GM10847 (cell line): ENCODE measurements at regions not wholly inside any gene's neighbourhood (a gene's known extent, or its start where the extent isn't known, plus 50 kb on each side); places are given as distances from the start of the nearest gene placed in this dataset.

Experiments used
- POLR2A ChIP-seq: IDR thresholded peaks from 2 replicates; pipeline ENCODE4 v1.6.1; 2011; ENCODE audit not compliant: insufficient read length; ENCODE audit errors: extremely low read depth

DNA sequence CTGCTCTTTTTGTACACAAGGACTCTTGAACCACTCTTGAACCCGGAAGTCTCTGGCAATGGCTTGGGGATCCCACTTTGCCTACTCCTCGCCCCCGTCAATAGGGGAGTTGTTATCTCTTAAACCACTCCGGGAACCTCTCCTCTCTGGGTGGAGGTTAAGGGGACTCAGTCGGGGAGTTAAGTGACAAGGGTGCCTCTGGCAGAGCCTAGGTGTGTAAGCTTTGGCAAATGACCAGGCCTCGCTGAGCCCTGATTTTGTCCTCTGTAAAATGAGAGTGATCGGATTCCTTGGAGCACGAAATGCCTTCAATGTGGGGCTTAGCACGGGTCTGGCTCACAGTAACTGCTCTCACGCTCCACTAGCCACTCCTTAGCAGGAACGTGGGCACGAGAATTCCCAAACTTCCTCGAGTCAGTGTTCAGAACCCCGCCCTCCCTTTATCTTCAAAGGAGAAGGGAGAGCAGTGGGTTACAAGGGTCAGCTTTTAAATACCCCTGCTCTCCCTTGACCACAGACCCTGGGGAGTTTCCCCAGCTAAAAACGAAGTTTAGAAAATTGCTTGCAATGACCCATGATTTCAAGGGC, 193.3 kb downstream of the KATNAL1 start:
- no peak for TF ChIP-seq POLR2A

DNA sequence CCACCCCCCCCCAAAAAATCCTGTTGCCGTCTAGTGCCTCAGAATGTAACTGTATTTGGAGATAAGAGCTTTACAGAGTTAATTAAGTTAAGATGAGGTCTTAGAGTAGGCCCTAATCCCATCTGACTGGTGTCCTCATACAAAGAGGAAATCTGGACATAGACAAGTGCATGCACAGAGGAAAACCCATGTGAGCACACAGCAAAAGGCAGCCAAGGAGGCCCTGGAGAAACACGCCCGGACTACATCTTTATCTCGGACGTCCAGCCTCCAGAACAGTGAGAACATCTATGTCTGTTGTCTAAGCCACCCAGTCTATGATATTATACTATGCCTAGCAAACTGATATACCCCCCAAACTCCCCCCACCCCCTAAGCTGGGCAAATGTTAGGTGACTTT, 193.8 kb downstream of the KATNAL1 start:
- no peak for TF ChIP-seq POLR2A

GRCh38 chr13:30112602-30113435, 194.5 kb downstream of the KATNAL1 start:
- TF ChIP-seq POLR2A, result no peak

- no peak for TF ChIP-seq POLR2A
Observed at GRCh38 chr13:30111810-30112209, 195.5 kb downstream of the KATNAL1 start.

- no peak for TF ChIP-seq POLR2A
Observed at GRCh38 chr13:30110301-30111070, 196.9 kb downstream of the KATNAL1 start.

DNA sequence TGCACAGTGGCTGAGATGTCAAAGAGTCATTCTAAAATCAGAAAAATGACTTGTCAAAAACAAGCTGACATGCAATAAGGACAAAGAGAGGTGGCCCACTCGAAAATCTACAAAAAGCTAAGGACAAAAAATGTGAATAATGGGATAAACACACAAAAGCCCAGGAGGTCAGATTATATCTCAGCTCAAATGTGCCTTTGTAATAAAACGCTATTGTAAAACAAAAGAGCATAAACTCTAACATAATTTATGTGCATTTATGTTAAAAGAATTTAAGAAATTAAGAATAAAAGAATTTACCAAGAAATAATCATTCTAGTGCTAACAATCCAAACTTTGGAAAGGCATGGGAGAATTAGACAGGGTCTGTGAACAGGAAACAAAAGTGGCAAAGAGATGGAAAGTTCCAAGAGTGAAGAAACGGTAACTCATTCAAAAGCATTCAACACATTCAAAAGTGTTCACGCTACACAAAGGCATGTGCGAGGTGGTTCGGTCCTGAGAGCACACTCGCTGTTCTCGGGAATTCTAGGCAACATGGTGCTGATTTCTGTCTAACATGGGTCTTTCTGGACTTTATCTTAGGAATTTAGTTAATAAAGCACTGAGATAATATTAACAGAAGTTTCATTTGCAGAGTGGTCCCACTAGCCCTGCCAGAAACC, 197.7 kb downstream of the KATNAL1 start:
- no peak for TF ChIP-seq POLR2A

DNA sequence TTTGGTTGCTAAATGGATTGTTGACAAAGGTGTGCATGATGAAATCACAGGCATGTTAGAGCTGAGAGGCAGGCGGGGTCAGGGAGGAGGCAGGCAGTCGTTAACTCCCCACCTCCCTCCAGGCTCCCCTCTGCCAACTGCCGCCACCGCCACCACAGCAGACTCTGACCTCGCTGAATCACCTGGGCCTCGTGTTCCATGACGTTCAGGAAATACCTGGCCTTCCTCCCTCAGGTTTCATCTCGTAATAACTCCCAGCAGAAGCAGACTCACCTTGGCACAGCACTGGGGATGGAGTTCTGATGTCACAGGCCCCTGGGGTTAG, 198.5 kb downstream of the KATNAL1 start:
- TF ChIP-seq POLR2A, result no peak

DNA sequence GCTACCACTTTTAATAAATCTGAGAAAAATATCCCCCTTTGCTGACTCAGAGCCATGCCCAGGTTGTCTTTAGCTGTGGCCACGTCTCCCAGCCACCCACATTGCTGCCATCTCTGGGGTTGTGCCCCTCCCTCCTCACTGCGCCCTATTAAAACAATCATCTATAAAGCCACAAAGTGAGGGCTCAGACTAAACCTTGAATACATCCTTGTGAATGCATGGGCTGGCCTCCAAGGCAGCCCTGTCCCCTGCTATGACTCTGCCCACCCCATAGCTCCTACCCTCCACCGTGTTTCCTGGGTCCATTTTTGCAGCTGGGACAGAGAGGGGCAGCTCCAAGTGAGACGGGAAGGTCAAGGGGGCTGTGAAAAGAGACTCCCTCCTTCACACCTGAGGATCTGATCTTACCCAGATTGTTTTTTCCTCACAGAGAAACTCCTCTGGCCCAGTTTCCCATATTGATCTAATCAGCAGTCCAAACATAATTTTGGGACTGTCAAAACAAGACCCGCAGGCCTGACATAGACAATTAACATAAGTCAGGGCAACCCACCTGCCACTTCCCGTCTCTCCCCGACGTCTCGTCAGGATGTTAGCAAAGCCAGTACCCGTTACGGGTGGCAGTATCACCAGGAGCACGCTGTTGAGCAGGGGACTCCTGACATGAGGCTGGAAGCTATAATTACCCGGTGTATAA, 199.0 kb downstream of the KATNAL1 start:
- no peak for TF ChIP-seq POLR2A

DNA sequence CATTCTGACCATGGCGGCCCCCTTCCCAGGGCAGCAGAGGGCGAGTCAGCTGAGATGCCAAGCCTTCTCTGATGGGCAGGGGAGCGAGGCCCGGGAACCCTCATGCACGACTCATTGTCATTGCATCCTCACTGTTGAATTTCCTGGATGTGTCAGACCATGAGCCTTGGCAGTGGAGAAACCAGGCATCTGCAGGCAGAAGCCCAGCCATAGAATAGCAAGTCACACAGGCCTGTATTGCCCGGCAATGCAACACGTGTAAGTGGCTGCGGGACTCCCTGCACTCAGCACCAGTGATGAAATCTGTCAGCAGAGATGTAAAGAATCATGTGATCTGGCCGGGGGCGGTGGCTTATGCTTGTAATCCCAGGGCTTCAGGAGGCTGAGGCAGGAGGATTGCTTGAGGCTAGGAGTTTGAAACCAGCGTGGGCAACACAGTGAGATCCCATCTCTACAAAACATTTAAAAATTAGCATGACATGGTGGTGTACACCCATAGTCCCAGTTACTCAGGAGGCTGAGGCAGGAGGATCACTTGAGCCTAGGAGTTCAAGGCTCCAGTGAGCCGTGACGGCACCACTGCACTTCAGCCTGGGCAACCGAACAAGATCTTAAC, 199.7 kb downstream of the KATNAL1 start:
- no peak for TF ChIP-seq POLR2A

- no peak for TF ChIP-seq POLR2A
Observed at GRCh38 chr13:30107121-30107520, 200.2 kb downstream of the KATNAL1 start.

- TF ChIP-seq POLR2A, result no peak
Observed at GRCh38 chr13:30105381-30105780, 202.0 kb downstream of the KATNAL1 start.

- TF ChIP-seq POLR2A, result no peak
Observed at GRCh38 chr13:30103161-30103840, 204.1 kb downstream of the KATNAL1 start.

GRCh38 chr13:30100226-30100625, 207.1 kb downstream of the KATNAL1 start:
- TF ChIP-seq POLR2A, result no peak

DNA sequence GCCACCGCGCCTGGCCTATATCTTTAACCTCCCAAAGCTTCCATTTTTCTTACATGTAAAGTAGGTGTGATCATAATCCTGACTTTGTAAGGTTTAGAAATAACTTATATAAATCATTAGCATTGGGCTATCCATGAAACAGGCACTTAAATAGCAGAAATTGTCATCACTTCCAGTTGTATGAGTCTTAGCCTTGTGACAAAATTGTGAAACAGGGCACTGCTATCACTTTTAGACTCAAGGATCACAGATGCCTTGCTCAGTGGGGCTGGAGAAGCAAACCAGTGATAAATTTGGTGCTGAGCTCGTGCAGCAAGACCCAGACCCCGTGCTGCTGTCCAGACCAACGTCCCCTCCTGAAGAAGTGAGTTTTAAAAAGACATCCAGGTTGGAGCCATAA, 209.7 kb downstream of the KATNAL1 start:
- TF ChIP-seq POLR2A, result no peak
